ENCODE measurements at regions not wholly inside any gene's neighbourhood (a gene's known extent, or its start where the extent isn't known, plus 50 kb on each side); places are given as distances from the start of the nearest gene placed in this dataset.

DNA sequence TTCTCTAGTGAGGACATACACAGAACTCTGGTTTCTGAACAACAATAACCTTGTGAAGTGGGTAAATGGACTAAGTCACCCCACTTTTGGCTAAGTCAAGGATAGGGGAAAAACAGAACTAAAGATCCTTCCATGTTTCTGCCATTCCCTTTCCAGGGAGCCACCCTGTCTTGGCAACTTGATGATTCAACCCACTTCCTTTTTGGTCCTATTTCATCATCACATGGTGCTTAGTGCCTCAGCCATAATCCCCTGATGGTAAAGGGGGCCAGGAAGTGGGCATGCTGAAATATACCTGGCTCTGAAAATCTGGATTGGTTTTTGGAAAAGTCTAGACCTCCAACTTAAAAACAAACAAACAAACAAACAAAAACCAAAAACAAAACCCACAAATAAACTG, 206.4 kb upstream of the FOXD3 start:
- intact Hi-C loops (cut with micrococcal nuclease) = no loop called here

DNA sequence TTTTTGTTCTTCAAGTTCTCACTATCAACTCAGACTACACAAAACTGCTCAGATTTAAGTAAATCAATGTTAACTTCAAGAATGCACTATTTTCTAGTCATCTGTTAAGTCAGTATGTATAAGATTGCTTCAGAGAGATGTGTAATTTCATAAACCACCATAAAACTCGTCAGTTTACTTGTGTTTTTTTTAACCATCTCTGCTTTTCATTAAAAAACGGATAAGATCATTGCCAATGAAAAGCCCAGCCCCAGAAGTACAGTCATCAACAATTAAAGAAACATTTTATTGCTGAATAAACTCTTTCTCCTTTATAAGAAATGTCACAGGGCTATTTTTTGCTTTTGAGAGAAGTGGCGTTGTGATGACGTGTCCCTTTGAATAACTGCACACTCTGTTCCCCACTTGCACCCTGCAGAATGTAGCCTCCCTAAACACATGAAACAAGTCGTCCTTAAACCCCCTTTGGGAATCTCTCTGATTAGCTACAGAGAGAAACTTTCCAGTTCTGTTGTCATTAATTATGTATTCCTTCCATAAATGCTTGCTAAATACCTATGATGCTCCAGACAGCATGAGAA, 202.7 kb upstream of the FOXD3 start:
- intact Hi-C loops (cut with micrococcal nuclease) = no loop called here

DNA sequence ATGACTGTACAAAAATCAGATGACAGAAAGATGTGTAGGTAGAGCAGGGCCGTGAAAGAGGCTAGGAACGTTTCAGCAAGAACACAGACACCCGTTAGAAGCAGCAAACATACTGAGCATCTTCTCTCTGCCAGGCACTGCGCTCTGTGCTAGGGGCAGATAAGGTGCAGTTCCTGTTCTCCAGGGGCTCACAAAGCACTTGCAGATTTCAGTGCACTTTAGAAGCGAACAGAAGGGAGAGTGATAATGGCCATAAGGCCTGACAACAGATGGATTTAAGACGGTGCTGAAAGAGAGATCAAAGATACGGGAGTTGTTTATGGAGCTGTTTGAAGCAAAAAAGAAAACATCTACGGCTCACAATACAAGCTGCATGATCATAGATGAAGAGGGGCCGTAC, 200.3 kb upstream of the FOXD3 start:
- intact Hi-C loops (cut with micrococcal nuclease) = no loop called here

DNA sequence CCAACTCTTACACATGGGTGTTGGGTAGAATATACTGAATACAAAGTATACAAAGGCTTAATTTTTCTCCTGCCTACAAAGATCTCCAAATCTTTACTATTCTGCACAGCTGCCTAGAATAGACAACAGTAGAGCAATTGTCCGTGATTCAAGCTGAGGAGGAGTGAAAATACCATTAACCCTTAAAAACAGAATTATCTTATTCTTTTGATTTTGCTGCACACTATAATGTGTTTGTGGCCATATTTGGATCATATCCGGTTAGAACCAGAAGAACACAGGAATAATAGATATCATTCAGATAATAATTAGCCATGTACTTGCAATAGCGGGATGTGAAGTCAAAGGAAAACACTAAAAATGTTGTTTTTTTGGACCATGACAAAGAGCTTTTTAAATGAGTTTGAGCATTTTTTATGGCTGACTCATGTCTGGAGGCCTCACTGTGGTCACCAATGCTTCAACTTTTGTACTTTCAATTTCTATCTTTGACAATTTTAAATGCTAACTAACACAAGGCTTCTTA, 197.6 kb upstream of the FOXD3 start:
- intact Hi-C loops (cut with micrococcal nuclease) = no loop called here

DNA sequence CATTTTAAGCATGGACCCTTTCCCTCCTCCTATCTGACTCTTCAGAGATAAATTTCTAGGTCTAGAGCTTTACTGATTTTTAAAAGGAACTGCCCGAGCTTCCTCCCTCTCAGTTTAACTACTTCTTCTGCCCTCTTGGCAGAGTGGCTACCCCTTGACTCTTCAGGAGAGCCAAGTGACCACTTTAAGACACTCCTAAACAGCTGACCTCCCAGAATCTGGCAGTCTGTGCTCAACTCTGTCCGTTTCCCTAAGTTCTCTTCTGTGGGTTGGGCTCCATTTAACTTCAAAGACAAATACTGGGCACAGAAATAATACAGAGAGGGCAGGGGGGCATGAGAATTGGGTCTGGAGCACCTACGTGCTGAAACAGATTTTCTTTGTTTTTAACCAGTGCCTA, 196.3 kb upstream of the FOXD3 start:
- intact Hi-C loops (cut with micrococcal nuclease) = no loop called here

DNA sequence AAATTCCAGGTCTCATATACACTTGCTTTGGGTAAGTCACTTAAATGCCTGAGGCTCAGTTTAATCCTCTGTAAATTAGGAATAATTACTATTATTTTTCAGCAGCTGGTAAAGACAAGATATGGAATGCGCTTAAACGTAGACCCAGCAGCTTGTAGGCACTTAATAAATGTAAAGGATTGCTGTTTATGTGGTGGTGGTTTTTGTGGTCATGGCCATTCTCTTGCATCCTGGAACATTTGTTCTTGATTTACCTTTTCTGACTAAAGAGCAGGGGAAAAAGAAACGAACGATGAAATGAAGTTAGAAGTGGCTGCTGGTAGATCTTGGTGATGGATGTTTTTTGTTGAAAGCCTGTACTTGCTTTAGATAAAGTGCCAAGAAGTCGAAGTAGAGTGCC, 195.0 kb upstream of the FOXD3 start:
- intact Hi-C loops (cut with micrococcal nuclease) = no loop called here

DNA sequence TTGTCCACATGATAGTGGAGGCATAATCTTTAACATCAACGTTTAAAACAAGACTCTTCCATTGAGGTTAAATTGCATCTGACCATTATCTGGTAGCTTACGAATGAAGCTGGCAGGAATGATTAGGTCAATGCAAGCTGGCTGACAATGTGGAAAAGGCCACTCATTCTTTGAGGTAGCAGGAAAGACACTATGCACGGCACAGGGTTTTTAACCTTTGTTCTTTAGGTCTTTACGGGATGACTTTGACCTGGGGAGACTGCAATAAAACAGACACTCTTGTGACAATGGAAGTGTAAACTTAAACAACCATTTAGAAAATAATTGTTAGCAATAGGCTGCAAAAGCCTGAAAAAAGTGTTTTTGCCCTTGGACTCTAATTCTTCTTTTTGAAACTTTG, 193.8 kb upstream of the FOXD3 start:
- intact Hi-C loops (cut with micrococcal nuclease) = no loop called here

DNA sequence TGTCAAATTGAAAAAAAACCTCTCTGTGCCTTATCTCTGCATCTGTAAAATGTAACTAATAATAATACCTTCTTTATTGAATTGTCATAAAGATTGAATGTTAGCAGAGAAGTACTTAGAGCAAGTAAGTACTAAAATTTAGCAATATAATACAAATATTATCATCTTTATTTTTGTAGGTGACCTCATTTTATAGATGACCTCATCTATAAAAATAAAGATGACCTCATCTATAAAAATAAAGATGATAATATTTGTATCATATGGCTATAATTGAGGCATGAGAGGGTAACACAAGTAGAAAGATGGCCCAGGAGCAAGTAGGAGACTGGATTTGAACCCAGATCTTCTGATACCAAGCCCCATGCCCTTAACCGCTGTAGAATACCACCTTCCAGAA, 193.2 kb upstream of the FOXD3 start:
- intact Hi-C loops (cut with micrococcal nuclease) = no loop called here

DNA sequence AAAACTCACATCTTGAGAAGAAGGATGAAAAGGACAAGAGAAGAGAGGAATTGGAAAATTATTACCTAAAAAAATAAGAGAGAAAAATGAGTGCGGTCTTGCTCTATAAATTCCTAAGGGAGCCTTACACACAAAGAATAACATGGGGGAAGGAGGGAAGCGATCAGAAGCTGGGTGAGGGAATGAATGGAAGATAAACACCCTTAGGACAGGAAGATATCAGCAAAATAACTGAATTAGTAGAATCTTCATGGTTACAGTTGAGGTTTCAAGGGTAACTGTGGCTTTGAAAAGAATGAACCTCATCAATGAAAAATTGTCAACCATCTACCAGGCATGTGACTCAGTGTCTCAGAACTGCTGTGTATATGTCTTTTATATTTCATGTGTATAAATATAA, 192.5 kb upstream of the FOXD3 start:
- intact Hi-C loops (cut with micrococcal nuclease) = no loop called here

DNA sequence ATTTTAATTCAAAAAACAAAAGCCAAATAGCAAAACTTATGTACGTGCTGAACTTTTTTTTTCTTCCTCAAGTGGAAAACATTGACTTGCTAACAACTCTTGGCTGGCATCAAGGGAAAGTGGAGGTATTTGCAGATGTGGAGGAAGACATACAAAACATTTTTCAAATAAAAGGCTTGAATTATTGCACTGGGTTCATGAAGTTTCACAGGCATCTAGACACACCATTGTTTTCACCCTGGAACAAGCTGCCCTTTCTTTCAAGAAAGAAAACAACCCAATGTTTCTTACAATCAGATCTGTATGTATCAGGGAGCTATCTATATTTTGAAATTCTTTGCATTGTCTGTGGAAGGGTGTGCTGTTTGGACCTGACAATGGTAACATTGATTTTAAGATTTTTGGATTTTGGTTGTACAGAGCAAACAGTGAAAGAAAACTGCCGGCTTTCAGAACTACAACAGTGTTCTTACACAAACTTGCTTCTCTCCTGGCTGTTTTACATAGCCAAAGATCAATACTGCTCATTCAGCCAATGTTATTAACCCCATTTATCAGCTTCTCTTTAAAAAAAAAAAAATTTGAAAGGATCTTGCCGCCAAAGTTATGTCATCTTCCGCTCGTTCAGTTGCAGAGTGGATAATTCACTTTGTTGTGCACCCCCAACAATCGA, 187.7 kb upstream of the FOXD3 start:
- intact Hi-C loops (cut with micrococcal nuclease) = no loop called here

DNA sequence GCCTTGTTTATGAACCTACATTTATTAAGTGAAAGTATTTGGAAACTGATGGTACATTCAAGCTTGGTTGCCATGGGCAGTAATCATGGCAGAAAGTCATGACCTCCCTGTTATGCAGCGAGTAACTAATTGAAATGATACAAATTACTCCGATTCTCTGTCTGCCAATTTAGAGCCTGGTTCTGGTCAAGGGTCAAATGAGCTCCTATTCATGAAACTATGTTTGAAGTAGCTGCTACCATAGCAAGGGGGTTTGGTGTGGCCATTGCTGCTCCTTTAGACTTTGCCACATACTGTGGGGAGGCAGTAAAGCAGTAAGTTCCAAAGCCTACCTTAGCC, 187.2 kb upstream of the FOXD3 start:
- intact Hi-C loops (cut with micrococcal nuclease) = no loop called here

DNA sequence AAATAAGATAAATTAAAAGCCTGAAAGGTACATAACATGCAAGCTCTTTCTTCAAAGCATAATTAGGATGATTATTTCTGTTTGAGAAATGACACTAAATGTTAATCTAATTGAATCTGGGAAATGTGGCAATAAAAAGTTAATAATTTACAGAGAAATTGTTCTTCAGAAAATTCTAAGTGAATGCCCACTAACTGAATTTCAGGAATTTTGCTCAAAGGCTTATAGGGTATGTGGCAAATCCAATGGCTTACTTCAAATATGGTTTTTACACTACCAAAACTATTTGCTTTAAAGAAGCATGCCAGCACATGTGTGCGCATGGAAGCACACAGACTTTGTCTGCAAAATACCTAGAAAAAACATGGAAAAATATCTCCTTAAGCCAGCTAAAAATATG, 186.6 kb upstream of the FOXD3 start:
- intact Hi-C loops (cut with micrococcal nuclease) = no loop called here

DNA sequence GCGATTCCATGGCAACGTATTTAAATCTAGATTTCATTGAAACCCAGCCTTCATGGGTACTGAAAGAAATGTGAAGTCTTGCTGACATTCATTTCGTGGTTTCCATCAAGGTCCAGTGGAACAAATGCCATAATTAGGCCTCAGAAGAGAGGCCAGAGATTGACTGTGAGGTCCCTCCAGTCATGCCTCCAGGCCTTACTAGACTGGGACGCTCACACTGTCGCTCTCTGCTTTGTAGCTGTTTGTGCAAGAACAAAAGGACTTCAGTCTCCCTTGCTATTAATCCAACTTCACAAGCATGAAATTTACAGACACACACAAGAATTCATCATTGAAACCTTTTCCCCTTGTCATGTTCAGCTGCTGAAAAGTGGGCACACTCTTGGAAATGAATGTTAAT, 180.4 kb upstream of the FOXD3 start:
- intact Hi-C loops (cut with micrococcal nuclease) = no loop called here

DNA sequence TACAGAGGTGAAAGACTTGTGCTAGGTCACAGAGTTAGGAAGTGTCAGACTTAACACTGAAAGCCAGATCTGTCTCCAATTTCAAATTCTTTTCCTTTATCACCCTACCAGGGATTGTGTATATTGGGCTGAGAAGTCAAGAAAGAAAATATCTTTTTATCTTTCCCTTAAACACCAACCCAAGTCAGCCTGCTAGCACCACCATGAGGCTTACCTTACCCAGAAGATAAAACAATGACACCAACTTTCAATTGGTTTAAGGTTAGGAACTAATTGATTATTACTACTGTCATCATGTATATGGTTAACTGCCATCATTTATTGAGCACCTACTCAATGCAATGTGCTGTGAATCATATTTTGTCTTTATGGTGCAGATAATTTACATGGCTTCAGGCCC, 178.9 kb upstream of the FOXD3 start:
- intact Hi-C loops (cut with micrococcal nuclease) = no loop called here

DNA sequence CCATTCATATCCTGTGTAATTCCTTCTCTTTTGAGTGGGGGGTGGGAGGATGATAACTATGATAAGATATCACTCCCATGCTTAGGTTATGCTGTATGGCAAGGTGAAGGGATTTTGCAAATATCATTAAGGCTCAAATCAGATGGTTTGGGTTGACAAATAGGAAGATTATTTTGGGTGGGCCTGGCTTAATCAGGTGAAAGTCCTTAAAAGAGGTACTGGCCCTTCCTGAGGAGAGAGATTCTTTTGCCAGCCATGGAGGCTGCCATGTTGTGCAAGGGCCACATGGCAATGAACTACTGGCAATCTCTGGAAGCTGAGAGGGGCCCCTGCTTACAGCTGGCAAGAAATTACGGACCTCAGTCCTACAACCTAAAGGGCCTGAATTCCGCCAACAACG, 174.6 kb upstream of the FOXD3 start:
- intact Hi-C loops (cut with micrococcal nuclease) = loop anchor here (5.0 kb wide), 1 partner anchor 305 kb away; no protein-coding TSS in a partner anchor

DNA sequence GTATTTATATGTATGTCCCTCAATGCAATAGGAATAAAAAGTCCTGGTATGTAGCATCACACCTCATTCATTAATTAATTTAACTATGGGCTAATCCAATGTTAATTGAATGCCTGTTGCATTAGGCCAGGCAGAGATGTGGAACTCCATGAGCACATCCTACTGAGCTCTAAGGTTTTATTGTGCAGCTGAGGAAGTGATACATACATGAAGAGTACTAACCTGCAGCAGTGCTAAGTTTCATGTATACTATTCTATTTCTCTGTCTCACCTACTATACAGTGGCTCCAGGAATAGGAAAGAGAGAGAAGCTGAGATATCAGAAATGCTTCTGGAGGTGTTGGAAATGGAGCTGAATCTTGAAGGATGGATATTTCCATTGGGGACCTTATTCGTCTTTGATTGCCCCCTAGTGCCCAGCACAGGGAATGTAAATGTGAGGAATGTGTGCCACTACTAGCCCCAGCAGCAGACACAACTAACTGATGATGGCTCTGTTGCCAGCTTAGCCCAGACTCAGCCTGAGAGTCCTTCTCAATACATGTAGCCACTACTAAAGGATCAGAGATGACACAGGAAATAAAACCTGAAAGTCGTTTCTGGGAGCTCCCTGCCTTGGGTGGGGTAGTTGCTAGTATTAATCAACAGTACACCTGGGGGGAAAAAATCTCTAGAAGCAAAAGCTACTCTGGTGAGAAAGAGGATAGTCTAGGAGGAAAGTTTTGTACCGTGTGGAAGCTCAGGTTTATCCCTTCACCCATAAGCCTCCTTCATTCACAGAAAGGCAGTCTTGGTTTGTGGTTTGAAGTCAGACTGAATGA, 173.3 kb upstream of the FOXD3 start:
- intact Hi-C loops (cut with micrococcal nuclease) = loop anchor here (5.0 kb wide), 1 partner anchor 307 kb away; no protein-coding TSS in a partner anchor

DNA sequence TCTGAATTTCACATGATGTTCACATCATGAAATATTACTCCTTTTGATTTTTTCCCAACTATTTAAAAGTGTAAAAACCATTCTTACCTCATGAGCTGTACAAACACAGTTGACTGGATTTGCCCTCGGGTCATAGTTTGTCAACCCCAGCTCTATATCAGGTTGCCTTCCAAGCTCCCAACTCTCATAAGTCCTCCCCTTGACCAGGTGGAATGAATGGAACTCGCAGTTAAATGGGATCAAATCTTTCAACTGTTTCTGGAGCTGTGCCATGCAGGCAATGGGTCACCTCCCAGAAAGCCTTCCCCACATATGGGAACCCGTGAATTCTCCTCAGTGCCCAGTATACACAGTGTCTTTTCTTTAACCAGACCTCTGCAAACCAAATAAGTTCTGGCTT, 169.8 kb upstream of the FOXD3 start:
- intact Hi-C loops (cut with micrococcal nuclease) = no loop called here

DNA sequence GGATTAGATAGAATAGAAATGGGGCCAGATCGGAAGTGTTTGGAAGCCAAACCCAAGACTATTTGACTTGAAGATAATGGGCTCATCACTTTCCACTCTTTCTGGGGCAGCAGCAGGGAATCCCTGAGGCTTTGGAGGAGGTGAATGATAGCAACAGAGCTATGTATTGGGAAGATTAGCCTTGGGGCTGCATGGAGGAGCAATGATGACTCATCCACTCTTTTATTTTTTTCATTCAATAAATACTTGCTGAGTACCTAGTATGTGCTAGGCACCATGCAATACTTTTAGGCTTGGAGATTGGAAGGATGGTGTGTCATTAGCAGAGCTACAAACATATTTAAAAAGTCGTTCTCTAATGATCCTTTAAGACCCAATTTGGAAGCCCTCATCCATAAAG, 166.9 kb upstream of the FOXD3 start:
- intact Hi-C loops (cut with micrococcal nuclease) = no loop called here

DNA sequence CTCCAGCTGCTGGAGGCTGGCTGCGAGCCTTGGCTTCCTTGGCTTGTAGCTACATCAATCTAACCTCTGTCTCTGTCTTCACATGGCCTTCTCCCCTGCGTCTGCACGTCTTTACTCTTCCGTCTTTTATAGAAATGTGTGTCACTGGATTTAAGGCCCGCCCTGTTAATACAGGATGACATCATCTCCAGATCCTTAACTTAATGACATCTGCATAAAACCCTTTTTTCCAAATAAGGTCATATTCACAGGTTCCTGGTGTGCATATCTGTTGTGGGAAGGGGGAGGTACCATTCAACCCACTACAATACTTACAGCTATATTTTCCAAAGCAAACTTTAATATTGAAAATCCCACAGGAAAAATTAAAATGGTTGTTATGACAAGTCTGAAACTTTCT, 165.3 kb upstream of the FOXD3 start:
- intact Hi-C loops (cut with micrococcal nuclease) = no loop called here

DNA sequence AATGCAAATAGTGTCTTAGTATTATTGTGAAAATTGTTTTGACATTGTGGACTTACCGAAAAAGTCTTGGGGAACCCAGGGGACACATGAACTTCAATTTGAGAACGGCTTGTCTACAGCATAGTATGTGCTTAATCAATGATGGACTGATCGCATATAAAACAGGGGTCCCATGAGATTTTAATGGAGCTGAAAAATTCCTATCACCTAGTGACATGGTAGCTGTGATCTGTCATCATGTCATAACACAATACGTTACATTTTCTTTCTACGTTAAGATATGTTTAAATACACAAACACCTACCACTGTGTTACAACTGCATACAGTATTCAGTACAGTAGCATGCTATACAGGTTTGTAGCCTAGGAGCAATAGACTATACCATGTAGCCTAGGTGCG, 153.3 kb upstream of the FOXD3 start:
- intact Hi-C loops (cut with micrococcal nuclease) = no loop called here

DNA sequence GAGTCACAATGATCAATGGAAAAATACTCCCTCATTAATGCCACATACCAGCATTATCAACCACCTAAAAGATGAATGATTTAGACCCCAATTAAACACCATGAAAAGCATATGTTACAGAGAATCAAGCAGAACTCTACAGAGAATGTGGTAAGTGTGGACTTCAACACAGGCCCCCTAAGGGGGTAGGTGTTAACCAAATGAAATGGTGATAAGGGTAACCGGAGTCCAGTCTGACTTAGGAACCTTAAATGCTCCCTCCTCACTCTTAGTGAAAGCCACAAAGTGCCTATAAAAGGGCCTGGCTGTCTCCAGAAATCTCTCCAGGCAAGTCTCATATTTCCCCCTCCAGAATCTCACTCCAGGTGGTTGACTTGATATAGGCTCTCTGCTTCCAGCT, 149.2 kb upstream of the FOXD3 start:
- intact Hi-C loops (cut with micrococcal nuclease) = no loop called here

DNA sequence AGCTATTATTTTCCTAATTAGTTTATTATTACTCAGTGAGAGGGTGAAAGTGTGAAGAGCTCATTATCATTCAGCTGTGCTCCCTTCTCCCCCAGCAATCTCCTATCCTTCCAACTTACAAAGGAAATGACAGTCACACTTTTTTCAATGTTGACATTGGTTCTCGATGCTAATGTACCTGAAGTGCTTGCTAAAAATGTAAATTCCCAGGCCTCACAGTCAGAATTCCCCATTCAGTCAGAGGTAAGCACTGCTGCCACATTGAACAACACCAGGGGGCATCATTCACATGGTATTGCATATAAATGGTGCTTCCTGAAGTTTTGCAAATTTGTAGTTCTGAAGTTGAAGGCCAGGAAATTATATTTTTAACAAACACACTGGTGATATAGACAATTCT, 132.7 kb upstream of the FOXD3 start:
- intact Hi-C loops (cut with micrococcal nuclease) = no loop called here

DNA sequence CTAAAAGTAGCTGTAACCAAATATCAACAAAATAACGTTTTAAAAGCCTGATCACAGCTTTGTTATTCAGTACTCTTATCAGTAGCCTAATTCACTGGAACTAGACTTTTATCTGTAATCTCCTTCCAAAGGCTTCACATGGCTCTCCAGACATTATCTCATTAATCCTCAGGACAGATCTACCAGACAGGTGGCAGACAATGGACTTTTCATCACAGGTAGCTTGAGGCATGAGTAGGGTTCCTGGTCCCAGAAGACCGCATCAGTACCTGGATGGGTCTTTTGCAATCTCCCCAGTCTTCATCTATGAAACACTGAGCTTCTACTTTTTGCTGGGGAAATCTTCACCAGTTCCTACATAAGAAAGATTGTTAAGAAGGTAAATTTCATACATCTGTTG, 132.2 kb upstream of the FOXD3 start:
- intact Hi-C loops (cut with micrococcal nuclease) = no loop called here
